HG03558 (cell line): ENCODE measurements at regions not wholly inside any gene's neighbourhood (a gene's known extent, or its start where the extent isn't known, plus 50 kb on each side); places are given as distances from the start of the nearest gene placed in this dataset.

Experiments used
- ATAC-seq: cut with Tn5 transposase; IDR thresholded peaks from one replicate; pipeline ENCODE4 v1.9.1; 2021; ENCODE audit warnings: moderate number of reproducible peaks; ENCODE audit not compliant: unreplicated experiment; ENCODE audit errors: extremely low read depth

DNA sequence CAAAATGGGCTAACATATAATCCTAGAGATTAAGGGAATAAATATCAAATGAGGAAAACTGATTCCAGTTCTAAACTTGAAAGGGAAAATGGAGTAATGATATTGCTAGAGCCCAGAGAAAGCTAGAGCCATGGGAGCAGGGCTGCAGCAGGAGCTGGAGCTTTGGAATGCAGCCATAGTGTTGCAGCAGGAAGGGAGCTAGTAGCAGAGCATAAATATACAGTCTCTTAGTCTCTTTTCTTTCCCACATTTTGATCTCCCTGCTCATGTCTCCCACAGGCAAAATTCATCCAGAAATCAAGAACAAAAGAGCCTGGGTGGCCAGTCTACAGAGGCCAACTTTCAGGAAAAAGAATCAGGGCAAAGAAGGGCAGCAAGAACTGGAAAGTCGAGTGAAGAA lies 253.7 kb downstream of the ATXN7L3B start:
- ATAC-seq, result no peak

- no peak for ATAC-seq
Measured at GRCh38 chr12:74794522-74794921, 256.9 kb downstream of the ATXN7L3B start.

- no peak for ATAC-seq
Measured at GRCh38 chr12:74801625-74802024, 264.0 kb downstream of the ATXN7L3B start.

DNA sequence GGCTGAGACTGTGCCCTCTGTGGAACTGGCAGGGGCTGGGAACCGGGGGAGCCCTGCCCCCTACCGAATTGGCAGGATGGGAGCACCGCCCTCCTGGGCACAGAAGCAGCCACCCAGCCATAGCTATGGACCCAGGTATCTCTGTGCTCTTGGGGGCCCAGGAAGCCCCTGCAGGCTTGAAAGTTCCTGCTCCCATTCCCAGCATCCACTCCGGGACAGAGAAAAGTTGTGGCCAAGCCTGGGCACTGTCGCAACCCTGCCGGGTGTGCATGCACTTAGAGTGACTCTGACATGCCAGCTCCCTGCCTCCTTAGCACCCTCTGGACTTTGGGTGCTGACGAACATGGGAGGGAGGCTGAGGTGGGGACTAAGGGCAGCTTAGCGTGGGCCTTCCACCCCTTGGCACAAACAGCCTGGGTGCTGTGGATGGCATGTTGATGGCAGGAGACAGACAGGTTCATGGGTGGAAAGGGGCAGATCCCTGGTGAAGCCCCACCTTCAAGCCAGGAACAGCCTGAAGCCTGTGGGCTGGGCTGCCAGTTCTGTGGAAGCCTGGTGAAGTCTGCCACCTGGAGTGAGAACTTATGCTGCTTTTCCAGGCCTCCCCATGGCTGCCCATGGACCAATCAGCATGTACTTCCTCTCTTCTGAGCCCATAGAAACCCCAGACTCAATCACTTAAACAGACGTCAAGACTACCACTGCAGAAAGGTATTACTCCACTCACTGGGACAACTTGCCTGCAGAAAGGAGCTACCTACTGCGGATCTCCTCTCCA lies 279.0 kb downstream of the ATXN7L3B start:
- no peak for ATAC-seq

GRCh38 chr12:74817499-74817898 lies 279.9 kb downstream of the ATXN7L3B start:
- no peak for ATAC-seq

DNA sequence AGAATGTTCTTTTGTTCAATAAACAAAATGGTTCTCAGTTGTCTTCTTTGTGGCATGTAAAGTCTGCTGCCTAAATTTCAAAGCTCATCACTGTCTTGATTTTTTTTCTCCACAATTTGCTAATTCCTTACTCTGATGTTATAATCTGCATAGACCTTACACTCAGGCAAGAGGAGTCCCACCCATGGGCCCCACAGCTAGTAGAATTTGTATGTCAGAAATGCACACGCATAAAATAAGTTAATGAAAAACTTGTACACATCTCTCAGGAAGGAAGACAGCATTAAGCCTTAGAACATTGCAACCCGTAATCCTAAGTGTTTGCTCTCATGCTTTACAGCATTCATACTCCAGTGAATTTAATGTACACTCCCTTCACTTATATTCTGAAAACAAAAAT lies 280.8 kb downstream of the ATXN7L3B start:
- no peak for ATAC-seq

DNA sequence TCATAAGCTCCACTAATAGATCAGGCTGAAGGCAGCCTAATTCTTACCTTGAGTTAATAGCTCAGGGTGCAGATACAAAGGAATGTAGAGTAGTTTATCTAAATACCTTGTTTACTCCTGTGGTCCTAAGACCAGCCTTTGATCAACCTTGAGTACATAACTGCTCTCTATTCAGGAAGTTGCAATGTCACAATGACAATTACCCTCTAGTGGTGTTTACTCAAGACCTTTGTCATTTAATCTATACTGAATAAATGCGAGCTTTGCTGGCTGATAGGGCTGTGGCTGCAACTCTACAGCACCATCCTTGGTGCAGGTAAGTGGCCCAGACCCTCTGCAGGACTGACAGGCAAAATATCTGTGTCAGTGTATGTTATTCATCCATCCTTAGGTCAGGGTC lies 282.7 kb downstream of the ATXN7L3B start:
- ATAC-seq, result no peak

DNA sequence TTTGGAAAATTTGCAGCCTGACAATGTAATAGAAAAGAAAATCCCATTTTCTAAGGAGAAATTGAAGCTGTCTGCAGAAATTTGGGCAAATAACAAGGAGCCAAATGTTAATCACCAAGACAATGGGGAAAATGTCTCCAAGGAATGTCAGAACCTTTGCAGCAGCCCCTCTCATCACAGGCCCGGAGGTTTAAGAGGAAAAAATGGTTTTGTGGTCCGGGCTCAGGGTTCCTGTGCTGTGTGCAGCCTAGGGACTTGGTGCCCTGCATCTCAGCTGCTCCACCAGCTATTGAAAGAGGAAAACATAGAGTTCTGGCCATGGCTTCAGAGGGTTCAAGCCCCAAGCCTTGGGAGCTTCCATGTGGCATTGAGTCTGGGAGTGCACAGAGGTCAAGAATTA lies 298.9 kb downstream of the ATXN7L3B start:
- ATAC-seq, result no peak

- no peak for ATAC-seq
Measured at GRCh38 chr12:74846116-74846515, 308.5 kb downstream of the ATXN7L3B start.

- no peak for ATAC-seq
Measured at GRCh38 chr12:74847169-74847568, 309.5 kb downstream of the ATXN7L3B start.

- no peak for ATAC-seq
Measured at GRCh38 chr12:74848006-74848405, 310.4 kb downstream of the ATXN7L3B start.

DNA sequence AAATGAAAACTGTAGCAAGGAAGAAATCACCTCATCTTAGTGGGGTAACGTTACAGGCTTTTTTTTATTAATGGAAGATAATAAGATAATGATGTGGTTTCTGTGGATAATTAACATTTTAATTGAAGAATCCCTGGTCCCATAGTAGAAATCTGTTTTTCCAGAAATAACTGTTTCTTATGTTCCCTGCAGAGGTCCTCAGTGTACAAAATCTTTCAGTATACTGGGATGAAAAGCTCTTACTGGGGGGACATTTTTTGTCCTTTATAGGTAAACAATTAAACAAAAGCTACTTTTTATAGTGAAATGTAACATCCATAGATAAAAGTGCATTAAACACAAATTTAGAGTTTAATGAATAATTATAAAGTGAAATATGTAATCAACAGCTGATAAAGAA lies 312.2 kb downstream of the ATXN7L3B start:
- ATAC-seq, result no peak

DNA sequence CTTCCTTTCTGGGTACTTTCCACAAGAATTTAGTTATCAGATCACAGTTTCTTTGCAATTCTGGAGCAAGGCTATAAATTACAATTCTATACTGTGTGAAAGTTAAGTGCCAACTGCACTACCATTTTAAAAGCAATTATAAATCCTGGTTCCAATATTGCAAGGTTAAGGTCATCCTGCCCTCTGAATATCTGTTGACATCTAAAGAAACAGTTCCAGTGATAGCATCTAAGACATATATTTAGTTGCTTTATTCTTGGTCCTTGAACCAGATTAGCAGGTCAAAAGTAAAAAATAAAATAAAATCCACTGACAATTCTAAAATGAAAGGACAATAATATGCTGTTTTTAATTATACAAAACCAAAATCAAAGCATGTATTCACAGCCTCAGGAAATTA lies 334.2 kb downstream of the ATXN7L3B start:
- no peak for ATAC-seq

- ATAC-seq, result no peak
Measured at GRCh38 chr12:74885775-74886174, 323.9 kb downstream of the KCNC2 start.

DNA sequence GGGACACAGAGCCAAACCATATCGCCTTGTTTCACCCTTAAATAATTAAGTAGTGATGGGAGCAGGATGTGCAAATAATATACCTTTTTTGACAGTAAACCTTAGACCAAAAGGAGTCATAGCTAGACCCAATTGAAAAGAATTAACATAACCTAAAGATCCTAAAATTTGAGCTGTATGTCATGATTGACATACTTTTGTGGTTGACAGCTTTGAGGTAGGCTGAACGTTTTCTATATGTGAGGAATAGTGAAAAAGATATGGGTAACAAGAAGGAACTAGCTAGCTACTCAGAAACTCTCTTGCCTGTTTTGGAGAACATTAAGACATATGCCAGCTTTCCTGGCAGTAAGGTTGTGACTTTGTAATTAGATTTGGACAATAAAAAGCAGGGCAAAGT lies 320.6 kb downstream of the KCNC2 start:
- ATAC-seq, result no peak

GRCh38 chr12:74889563-74890236 lies 319.9 kb downstream of the KCNC2 start:
- ATAC-seq, result peak; percentile 37

DNA sequence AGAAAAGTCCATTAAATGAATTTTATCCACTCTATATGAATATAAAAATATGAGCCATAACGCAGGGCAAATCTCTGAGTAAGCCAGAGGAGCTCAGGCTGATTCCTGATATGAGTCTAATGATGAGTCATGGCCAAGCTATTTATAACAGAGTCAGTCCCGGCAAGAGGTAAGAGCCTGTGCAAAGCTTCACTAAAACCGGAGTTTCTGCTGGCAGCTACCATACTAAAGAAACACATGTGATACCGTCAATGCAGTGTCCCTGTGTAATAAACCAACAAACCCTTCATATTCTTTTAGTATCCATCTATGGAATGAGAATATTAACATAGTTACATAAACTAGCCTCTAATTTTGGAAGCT lies 319.4 kb downstream of the KCNC2 start:
- peak; percentile 94 for ATAC-seq

DNA sequence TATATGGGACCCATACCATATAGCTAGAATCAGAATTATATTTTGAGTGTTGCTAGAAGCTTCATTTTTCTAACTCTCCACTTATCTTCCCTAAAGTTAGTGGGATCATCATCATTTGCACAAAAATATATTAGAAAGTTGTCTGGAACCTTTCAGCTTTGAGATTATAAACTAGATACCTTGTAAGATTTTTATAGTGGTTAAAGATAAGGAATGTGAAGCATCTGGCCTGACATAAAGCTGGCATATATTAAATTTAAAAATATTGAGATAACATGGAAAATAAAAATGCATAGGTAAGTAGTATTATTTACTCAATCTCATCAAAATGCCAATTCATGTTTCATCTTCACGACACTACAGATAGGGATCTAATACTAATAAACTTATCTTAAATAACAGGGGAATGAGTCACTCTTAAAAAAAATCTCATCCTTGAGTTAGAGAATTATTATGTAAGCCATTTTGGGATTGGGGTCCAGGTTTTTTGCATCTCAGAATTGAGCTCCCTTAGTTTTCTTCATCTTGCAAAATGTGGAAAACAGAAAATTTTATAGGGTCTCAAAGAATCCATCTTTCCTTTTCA lies 318.5 kb downstream of the KCNC2 start:
- no peak for ATAC-seq

DNA sequence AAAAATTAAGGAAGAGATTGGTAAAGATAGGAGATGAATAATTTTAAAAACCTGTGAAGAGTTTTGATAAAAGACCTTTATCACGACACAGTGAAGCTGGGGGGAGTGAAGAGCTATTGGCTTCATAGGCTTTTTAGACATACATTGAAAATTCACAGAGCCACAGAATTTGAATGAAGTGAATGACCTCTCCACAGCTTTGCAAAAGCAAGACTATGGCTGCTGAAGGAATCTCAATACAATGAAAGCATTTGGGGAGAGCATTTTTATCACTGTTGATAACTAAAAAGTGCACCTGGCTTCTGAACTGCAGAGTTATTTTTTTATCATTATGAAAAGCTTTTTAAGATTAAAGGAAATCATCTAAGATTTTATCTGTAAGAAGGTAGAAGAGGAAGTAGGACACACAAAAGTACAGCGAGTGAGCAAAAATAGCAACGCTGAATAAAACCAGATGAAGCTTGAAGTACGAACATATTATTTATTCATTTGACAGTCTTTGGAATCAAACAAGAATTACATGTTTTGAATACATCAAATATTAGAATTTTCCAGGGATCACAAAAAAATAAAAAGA lies 317.5 kb downstream of the KCNC2 start:
- ATAC-seq, result no peak

DNA sequence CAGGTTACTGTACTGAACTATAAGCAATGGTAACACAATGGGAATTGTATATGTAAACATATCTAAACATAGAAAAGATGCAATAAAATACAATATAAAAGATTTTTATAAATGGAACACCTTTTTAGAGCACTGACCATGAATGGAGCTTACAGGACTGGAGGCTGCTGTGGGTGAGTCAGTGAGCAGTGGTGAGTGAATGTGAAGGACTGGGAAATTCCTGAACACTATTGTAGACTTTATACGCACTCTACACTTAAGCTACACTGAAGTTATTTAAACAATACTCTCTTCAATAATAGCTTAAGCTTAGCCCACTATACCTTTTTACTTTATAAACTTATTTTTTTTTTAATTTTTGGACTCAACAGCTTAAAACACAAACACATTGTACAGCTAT lies 313.5 kb downstream of the KCNC2 start:
- no peak for ATAC-seq
